HFF-Myc (cell line): ENCODE measurements at regions not wholly inside any gene's neighbourhood (a gene's known extent, or its start where the extent isn't known, plus 50 kb on each side); places are given as distances from the start of the nearest gene placed in this dataset.

Source experiments
- DNase-seq: peaks from one replicate; pipeline ENCODE4 v3.0.0-alpha.2; 2011; ENCODE audit warnings: low read depth; ENCODE audit errors: extremely low read depth
- H3K4me3 ChIP-seq: replicated peaks from 2 replicates; pipeline ENCODE4 v1.5.1; 2011; ENCODE audit warnings: low read depth, mild to moderate bottlenecking, control low read depth, low read length
- CTCF ChIP-seq: IDR thresholded peaks from 2 replicates; pipeline ENCODE4 v1.5.1; 2012; ENCODE audit warnings: mild to moderate bottlenecking, low read depth, low read length, control low read depth; ENCODE audit errors: missing control alignments

GRCh38 chr4:152149745-152150144, 386.1 kb downstream of the FBXW7 start:
- H3K4me3 ChIP-seq: no peak overlapping the region
- TF ChIP-seq CTCF: no peak
- no peak for DNase-seq

GRCh38 chr4:152148057-152148456, 387.2 kb upstream of the GATB start:
- no peak overlapping the region for H3K4me3 ChIP-seq
- TF ChIP-seq CTCF: no peak
- no peak for DNase-seq

GRCh38 chr4:152146244-152146643, 385.4 kb upstream of the GATB start:
- TF ChIP-seq CTCF: no peak
- H3K4me3 ChIP-seq: no peak overlapping the region
- DNase-seq: no peak

- DNase-seq: no peak
- TF ChIP-seq CTCF: no peak
- no peak overlapping the region for H3K4me3 ChIP-seq
Observed at GRCh38 chr4:152143806-152144205, 383.0 kb upstream of the GATB start.

GRCh38 chr4:152138451-152138850, 377.6 kb upstream of the GATB start:
- no peak for TF ChIP-seq CTCF
- no peak for DNase-seq
- H3K4me3 ChIP-seq: no peak overlapping the region

GRCh38 chr4:152132776-152133175, 372.0 kb upstream of the GATB start:
- no peak for TF ChIP-seq CTCF
- no peak for DNase-seq
- H3K4me3 ChIP-seq: no peak overlapping the region

GRCh38 chr4:152128356-152128755, 367.5 kb upstream of the GATB start:
- no peak for DNase-seq
- TF ChIP-seq CTCF: no peak
- H3K4me3 ChIP-seq: no peak overlapping the region
